Bronchial epithelial cell (primary cell): ENCODE measurements at regions not wholly inside any gene's neighbourhood (a gene's known extent, or its start where the extent isn't known, plus 50 kb on each side); places are given as distances from the start of the nearest gene placed in this dataset.
A peak's percentile ranks its signal among the peaks of the same experiment; 100 is the strongest.

Source experiments
- DNase-seq: peaks from one replicate; pipeline ENCODE4 v3.0.0-alpha.2; 2010; ENCODE audit warnings: low read depth
- FAIRE-seq: peaks from 2 replicates; lab custom pipeline; 2011; peaks lifted over from hg19 to GRCh38; lab: Jason Lieb, UNC
- H3K27me3 ChIP-seq: 2 replicates; pipeline ENCODE4 v1.5.1; 2011; ENCODE audit warnings: low read length; ENCODE audit not compliant: control insufficient read depth, insufficient read depth
- H3K36me3 ChIP-seq: 2 replicates; pipeline ENCODE4 v1.5.1; 2011; ENCODE audit warnings: low read length; ENCODE audit not compliant: control insufficient read depth, insufficient read depth
- H3K4me3 ChIP-seq: 2 replicates; pipeline ENCODE4 v1.5.1; 2011; ENCODE audit warnings: mild to moderate bottlenecking, low read depth, low read length, control low read depth
- TF ChIP-seq, protein P1 (sequence below): IDR thresholded peaks from 2 replicates; pipeline ENCODE4 v1.5.1; 2011; ENCODE audit warnings: mild to moderate bottlenecking, moderate library complexity, low read length, control low read depth, inconsistent platforms; ENCODE audit not compliant: insufficient read depth, severe bottlenecking

DNA sequence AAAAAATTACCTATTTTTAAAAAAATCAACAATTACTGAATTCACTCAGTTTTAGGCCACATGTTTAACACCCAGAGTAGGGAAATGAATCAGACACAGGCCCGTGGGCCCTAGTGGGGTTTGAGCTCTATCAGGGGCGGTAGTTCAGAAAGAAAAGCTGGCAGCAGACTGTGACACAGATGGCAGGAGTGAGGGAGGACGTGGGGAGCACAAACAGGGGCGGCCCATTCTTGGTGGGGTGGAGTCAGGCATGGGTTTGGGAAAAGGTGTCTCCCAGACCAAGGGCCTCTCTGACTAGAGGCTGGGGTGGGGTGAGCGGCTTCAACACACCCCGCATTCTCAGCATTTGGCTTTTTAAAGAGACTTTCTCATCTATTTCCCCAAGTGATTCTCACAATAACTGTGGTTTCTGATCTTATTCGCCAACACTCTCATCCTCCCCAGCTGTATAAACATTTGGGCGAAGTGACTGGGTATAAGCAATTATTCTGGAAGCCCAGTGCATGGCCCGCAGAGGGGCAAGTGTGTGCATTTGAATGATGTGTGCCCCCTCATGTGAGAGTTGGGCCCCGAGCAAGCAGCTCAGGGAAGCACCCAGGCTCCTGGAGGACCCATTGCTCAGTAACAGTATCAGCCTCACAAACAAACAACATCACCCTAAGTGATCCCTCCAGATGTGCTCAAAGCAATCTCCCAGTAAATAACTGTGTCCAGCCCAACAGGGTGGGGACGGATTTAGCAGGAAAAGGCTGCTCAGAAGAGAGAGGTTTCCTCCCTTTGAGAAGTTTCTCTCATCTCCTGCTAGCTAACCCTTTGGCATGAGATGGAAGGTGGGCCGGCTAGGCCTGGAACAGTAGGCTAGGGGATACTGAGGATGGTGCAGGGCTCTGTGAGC, 437.6 kb upstream of the ZMIZ1 start:
- peak; percentile 40 for FAIRE-seq
- DNase-seq, result no peak

DNA sequence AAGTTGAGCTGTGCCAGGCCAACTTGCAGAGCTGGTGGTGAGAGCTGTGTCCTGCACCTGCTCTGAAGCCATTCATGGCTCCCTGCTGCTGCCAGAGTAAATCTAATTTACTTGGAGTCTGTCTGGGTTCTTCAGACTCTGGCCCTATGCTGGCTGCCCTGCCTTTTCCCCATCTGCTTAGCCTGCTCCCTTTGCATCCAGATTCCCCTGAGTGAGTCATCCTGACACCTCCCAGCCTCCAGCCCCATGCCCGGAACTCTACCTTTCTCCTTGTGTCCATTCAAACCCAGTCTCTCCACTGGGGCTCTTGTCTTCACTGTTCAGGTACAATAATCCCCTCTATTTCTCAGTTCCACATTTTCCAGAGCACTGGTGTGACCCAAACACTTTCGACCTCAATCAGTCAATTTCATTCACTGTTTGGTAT, 434.4 kb upstream of the ZMIZ1 start:
- Histone ChIP-seq H3K4me3 (no peak overlapping the region), H3K27me3 (peaks cover 6% of the 10 kb centered on the region), H3K36me3 (no peaks in the 10 kb centered on the region)
- FAIRE-seq (no peak), DNase-seq (peak; percentile 36)
- TF ChIP-seq, protein P1, sequence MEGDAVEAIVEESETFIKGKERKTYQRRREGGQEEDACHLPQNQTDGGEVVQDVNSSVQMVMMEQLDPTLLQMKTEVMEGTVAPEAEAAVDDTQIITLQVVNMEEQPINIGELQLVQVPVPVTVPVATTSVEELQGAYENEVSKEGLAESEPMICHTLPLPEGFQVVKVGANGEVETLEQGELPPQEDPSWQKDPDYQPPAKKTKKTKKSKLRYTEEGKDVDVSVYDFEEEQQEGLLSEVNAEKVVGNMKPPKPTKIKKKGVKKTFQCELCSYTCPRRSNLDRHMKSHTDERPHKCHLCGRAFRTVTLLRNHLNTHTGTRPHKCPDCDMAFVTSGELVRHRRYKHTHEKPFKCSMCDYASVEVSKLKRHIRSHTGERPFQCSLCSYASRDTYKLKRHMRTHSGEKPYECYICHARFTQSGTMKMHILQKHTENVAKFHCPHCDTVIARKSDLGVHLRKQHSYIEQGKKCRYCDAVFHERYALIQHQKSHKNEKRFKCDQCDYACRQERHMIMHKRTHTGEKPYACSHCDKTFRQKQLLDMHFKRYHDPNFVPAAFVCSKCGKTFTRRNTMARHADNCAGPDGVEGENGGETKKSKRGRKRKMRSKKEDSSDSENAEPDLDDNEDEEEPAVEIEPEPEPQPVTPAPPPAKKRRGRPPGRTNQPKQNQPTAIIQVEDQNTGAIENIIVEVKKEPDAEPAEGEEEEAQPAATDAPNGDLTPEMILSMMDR, result no peak

More for the DNA sequence above, 437.6 kb upstream of the ZMIZ1 start:
- Histone ChIP-seq H3K4me3 (no peak overlapping the region), H3K27me3 (peaks cover 8% of the 10 kb centered on the region), H3K36me3 (no peaks in the 10 kb centered on the region)
- TF ChIP-seq, protein P1, result no peak

DNA sequence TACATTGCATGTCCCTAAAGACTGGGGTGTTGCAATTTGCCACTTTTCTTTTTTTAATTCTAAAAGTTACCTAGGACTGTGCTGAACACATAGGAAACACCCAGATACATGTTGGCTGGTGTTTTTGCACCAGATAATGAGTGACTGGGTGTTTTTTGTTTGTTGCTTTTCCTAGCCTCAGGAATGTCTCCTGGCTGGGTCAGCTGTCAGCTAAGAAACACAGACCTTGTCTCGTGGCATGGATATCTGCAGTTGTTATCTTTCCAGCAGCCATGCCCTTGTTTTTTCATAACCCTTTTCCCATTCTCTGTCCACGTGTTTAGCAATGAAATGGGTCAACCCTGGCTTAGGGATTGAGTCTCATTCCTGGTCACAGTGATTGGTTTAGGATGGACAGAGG, 433.9 kb upstream of the ZMIZ1 start:
- Histone ChIP-seq H3K27me3 (peaks cover 6% of the 10 kb centered on the region), H3K36me3 (no peaks in the 10 kb centered on the region), H3K4me3 (no peak overlapping the region)
- FAIRE-seq, result no peak
- no peak for DNase-seq
- TF ChIP-seq, protein P1, result no peak

DNA sequence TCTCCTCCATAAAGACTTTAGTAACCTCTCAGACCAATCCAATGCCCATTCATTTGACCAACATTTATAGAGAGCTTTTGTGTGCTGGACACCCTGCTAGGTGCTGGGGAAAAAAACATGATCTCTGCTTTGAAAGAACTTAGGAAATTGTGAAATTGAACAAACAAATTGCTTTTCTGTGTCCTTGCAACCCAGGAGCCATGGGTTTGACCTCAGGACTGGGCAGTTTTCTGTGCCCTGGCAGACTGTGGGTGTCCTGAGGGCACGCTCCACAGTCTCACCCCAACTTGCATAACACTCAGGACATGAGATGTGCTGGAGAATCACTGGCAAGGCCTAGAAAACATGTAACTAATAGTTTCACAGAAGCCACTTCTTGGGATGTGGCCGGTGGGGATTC, 429.1 kb upstream of the ZMIZ1 start:
- Histone ChIP-seq H3K27me3 (peaks cover 6% of the 10 kb centered on the region), H3K36me3 (no peaks in the 10 kb centered on the region), H3K4me3 (no peak overlapping the region)
- TF ChIP-seq, protein P1, result no peak
- FAIRE-seq (no peak), DNase-seq (no peak)

DNA sequence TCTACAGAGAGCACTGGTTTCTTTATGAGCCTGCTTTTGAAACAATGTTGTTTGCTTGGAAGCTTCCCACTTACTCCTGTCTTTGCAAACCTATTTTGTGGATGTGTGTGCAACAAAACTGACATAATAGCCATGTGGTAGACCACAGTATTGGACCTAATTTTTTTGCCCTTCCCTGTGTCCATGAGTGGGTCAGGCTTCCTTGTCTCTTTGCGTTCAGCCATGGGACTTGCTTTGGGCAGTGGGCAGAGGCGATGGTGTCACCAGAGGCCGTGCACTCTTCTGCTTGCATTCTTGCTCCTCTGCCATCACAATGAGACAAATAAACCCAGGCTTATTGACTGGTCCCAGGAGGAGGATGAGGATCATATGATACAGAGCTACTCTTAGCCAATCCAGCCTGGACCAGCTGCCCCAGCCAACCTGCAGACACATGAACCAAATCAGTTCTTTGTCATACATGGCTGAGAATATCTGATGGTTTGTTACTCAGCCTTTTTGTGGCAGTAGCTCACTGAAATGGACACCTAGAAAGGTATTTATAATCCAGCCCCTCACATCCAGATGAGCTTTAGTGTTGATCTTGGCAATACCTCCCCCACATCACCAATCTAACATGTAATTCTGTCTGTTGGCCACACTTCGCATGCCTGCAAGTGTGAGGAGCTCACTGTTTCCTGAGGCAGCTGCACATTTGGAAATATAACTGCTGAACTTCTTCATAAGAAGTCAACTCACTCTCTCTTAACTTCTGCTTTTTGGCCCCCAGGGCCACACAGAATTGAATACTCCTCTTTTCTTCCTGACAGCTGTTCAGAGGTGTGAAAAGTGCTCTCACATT, 427.8 kb upstream of the ZMIZ1 start:
- Histone ChIP-seq H3K27me3 (peaks cover 3% of the 10 kb centered on the region), H3K4me3 (no peak overlapping the region), H3K36me3 (no peaks in the 10 kb centered on the region)
- TF ChIP-seq, protein P1, result no peak
- no peak for FAIRE-seq
- DNase-seq, result no peak
